DOHH2 (cell line): ENCODE measurements at regions not wholly inside any gene's neighbourhood (a gene's known extent, or its start where the extent isn't known, plus 50 kb on each side); places are given as distances from the start of the nearest gene placed in this dataset.

Source experiments
- EZH2phosphoT487 ChIP-seq: fragments of 200-600 bp; sonication (generic); IDR thresholded peaks from 2 replicates; pipeline ENCODE4 v1.6.1; 2017; ENCODE audit warnings: borderline replicate concordance, mild to moderate bottlenecking, antibody characterized with exemption, low read length, moderate library complexity, mixed read lengths
- TF ChIP-seq, protein P1 (sequence below): fragments of 200-600 bp; sonication (generic); IDR thresholded peaks from one replicate; pipeline ENCODE4 v1.5.1; 2014; ENCODE audit warnings: antibody characterized with exemption, mild to moderate bottlenecking, low read depth, low read length; ENCODE audit not compliant: poor library complexity, severe bottlenecking

DNA sequence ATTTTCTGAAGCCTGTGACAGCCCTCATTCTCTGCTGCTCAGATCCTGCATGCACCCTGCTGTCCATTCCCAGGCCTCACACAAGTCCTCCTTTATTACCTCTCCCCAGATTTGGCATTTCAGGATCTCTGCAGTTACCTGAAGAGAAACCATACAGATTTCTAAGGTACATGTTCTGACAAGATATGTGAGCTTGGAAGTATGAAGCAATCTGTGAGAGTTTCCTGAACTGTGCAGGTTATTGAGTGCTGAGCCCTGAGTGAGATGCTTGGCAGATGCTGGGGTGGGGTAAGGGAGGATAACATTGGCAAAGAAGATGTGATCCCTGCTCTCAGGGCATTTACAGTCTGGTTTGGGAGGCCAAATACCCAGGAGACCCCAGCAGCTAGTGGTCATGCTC is 91.9 kb upstream of the EPCAM start:
- TF ChIP-seq, protein P1, sequence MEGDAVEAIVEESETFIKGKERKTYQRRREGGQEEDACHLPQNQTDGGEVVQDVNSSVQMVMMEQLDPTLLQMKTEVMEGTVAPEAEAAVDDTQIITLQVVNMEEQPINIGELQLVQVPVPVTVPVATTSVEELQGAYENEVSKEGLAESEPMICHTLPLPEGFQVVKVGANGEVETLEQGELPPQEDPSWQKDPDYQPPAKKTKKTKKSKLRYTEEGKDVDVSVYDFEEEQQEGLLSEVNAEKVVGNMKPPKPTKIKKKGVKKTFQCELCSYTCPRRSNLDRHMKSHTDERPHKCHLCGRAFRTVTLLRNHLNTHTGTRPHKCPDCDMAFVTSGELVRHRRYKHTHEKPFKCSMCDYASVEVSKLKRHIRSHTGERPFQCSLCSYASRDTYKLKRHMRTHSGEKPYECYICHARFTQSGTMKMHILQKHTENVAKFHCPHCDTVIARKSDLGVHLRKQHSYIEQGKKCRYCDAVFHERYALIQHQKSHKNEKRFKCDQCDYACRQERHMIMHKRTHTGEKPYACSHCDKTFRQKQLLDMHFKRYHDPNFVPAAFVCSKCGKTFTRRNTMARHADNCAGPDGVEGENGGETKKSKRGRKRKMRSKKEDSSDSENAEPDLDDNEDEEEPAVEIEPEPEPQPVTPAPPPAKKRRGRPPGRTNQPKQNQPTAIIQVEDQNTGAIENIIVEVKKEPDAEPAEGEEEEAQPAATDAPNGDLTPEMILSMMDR, result no peak
- no peak for TF ChIP-seq EZH2phosphoT487
